GM21423 (cell line): ENCODE measurements at regions not wholly inside any gene's neighbourhood (a gene's known extent, or its start where the extent isn't known, plus 50 kb on each side); places are given as distances from the start of the nearest gene placed in this dataset.
"Not testable (repeated sequence)": the region's sequence is repeated elsewhere in the genome, so short reads cannot be mapped to it uniquely, and the experiment has no call there.

Source experiments
- ATAC-seq: cut with Tn5 transposase; IDR thresholded peaks from one replicate; pipeline ENCODE4 v1.9.1; 2021; ENCODE audit warnings: mild to moderate bottlenecking, moderate library complexity; ENCODE audit not compliant: unreplicated experiment

- no peak for ATAC-seq
Measured at GRCh38 chr4:58871509-58871908, 1761.3 kb upstream of the IGFBP7 start.

GRCh38 chr4:58849026-58849425, 1738.8 kb upstream of the IGFBP7 start:
- no peak for ATAC-seq

GRCh38 chr4:58843455-58843854, 1733.3 kb upstream of the IGFBP7 start:
- no peak for ATAC-seq

DNA sequence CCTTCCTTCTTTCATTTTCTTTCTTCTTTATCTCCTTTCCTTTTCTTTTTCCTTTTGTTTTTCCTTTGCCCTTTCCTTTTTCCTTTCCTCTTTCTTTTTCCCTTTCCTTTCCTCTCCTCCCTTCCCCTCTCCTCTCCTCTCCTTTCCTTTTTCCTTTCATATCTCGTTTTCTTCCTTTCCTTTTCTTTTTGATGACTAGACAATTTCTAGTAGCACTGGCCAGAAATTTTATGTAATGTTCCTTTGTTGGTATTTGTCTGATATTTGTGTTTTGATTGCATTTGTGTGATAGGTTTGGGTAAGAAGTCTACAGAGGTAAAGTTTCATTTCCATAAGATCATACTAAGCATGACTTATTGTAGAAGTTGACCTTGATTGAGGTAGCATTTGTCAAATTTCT, 1722.9 kb upstream of the IGFBP7 start:
- no peak for ATAC-seq

DNA sequence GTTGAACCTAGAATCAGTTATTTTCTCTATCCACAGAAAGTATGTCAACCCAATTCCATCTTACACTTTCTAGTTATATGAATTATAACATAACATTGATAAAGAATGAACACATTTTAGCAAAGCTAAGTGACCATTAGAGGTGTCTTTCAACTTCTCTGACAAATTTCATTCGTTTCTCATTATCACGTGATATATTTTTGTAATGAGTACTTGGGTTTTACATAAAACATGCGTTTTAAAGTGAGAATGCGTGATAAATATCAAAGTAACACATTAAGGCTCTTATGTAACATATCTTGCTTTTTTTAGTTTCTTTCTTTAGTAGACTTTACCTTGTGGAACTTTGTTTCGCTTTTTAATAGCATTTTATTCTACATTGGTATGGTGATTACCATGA, 1715.1 kb upstream of the IGFBP7 start:
- no peak for ATAC-seq

DNA sequence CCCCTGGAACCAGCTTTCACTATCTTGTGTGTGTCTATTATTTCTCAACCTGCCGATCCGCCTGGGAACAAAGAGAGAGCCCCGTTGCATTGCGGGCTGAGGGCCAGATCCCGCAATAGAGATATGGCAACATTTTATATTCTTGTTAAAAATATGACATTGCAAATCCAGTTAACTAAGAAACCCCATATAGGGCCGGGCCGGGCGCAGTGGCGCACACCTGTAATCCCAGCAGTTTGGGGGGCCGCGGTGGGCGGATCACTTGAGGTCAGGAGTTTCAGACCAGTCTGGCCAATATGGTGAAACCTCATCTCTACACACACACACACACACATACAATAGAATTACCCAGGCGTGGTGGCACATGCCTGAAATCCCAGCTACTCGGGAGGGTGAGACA, 1708.4 kb upstream of the IGFBP7 start:
- not testable (repeated sequence) for ATAC-seq

DNA sequence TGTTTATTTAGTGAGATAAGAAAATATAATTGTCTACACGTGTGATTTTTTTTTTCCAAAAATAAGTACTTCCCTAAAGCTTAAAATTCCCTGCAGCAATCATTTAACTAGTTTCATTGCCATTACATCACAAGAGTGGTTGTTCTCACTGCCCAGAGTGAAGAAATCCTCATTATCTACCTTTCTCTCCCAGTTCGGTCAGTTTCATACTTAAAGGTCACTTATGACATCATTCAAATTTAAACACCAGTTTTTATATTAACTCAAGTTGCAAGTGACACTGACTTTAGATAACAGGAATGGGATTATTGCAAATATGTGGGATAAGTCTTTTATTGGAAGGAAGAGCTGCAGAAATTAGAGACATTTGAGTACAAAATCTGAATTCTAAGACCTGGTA, 1699.8 kb upstream of the IGFBP7 start:
- ATAC-seq, result no peak

DNA sequence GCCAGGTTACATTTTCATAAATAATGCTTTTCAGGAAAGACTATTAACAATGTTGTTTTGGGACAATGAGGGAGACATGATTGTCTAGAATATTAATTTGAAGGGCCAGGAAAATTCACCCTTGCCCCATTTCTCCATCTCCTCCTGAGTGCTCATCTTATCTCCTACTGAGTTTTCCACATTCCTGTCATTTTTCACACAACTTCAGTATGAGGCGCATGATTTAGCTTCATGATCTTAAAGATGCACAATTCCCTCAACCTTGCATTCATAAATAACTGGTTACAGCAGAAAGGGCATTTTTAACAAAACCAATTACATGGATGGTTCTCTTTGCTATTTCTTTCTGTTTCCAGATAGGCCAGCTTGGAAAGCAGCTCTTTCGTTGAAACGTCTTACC, 1699.2 kb upstream of the IGFBP7 start:
- no peak for ATAC-seq

GRCh38 chr4:58808817-58809216, 1698.6 kb upstream of the IGFBP7 start:
- no peak for ATAC-seq

- no peak for ATAC-seq
Measured at GRCh38 chr4:58807843-58808615, 1697.8 kb upstream of the IGFBP7 start.

- no peak for ATAC-seq
Measured at GRCh38 chr4:58776627-58777026, 1666.4 kb upstream of the IGFBP7 start.

DNA sequence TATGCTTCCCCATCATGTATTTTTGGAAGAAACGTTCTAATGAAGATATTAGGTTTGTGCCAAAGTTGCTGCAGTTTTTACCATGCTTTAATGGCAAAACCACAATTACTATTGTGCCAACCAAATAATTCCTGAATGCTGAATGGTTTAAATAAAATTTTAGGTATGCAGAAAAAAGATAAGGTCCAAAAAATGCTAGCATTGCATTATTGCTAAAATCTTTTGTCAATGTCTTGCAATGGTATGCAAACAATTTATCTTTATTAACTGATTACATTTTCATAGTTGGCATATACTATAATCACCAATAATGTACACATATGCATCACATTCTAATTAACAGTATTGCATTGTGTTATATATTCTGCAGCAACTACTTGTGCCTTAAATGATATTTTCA, 1657.4 kb upstream of the IGFBP7 start:
- no peak for ATAC-seq

GRCh38 chr4:58766763-58767162, 1656.6 kb upstream of the IGFBP7 start:
- no peak for ATAC-seq

- no peak for ATAC-seq
Measured at GRCh38 chr4:58761563-58761962, 1651.4 kb upstream of the IGFBP7 start.

GRCh38 chr4:58760737-58761136, 1650.6 kb upstream of the IGFBP7 start:
- no peak for ATAC-seq

GRCh38 chr4:58760100-58760499, 1649.9 kb upstream of the IGFBP7 start:
- ATAC-seq, result no peak

- no peak for ATAC-seq
Measured at GRCh38 chr4:58749206-58749605, 1639.0 kb upstream of the IGFBP7 start.

DNA sequence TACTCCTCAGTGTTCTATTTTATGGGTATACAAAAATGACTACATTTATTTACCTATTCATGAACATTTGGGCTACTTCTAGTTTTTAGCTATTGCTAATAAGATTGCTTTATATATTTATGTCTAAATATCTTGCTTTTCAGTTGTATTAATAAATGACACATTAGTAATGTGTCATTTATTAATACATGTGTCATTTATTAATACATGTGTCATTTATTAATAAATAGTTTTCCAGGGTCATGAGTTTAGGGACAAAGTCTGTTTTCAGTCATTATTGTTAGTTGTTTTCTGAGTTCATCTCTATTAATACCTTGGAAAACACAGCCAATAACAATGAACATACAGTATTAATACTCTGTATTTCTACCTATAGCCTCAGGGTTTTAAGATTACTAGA, 1630.7 kb upstream of the IGFBP7 start:
- ATAC-seq, result no peak

DNA sequence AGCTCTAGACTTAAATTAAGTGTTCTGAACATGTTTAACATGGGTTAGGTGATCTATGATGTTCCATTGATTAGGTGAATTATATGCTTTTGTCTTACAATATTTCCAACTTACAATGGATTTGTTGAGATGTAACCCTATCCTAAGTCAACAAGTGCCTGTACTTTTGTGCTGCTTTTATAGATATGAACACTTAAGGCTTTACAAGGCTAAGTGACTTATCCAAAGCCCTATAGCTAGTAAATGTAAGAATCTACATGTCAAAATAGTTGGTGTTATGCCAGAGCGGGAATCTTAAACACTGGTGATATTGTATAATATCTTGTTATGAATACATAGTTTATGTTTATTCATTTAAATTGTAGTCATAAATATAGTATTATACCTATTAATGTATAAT, 1629.1 kb upstream of the IGFBP7 start:
- no peak for ATAC-seq

GRCh38 chr4:58738375-58738774, 1628.2 kb upstream of the IGFBP7 start:
- ATAC-seq, result no peak

DNA sequence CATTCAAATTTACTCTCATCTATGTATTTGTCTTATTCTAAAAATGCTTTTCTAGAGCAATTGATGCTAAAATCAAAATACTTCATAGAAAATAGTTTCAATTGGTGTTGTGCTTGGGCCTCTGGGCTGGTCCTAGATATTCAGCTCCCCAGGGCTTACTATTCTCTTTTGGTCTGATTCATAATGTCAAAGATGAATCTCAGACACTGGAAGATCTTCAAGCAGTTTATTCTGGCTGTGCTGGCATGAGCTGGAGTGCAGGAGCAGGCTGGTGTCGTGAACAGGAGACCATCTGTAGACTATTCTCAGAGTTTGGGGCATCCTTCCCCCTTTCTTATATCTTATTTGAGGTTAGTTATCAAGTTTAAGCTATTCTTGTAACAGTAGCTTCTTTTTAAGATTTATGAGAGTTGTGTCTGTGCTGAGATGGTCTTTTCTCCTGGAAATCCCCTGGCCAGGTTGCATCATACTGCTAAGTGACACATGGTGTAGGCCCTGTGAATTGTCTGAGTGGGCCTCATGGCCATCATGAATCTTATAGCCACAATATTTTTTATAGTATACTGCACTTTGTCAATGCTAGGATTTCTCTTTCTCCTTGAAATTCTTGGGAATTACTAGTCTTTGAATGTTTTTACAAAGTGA, 1624.0 kb upstream of the IGFBP7 start:
- ATAC-seq, result no peak

GRCh38 chr4:58732973-58733372, 1622.8 kb upstream of the IGFBP7 start:
- ATAC-seq, result no peak

DNA sequence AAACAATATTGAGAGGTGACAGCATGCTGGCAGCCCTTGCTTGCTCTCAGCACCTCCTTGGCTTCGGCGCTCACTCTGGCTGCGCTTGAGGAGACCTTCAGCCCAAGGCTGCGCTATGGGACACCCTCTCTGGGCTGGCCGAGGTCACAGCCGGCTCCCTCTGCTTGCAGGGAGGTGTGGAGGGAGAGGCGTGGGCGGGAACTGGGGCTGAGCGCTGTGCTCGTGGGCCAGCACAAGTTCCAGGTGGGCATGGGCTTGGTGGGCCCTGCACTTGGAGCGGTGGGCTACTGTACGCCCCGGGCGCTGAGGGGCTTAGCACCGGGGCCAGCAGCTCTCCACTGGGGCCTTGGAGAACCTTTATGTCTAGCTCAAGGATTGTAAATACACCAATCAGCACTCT, 1613.8 kb upstream of the IGFBP7 start:
- no peak for ATAC-seq
